Body of pancreas (tissue), 4 donors: ENCODE measurements at regions not wholly inside any gene's neighbourhood (a gene's known extent, or its start where the extent isn't known, plus 50 kb on each side); places are given as distances from the start of the nearest gene placed in this dataset.

Experiments
- POLR2A ChIP-seq, 3 donors: fragments of 450-650 bp; IDR thresholded peaks; one replicate each; pipeline ENCODE4 v1.6.1; 2016; ENCODE audit warnings: antibody characterized with exemption in 3 of 3, mild to moderate bottlenecking in 2 of 3
- TF ChIP-seq, protein P1 (sequence below), 7 experiments: fragments of 450-650 bp in 4 of 7; fragments of 200-600 bp in 3 of 7; sonication (generic) in 3 of 7; IDR thresholded peaks; one replicate each; pipeline ENCODE4 v1.5.1; 2016 to 2019; ENCODE audit warnings: antibody characterized with exemption in 7 of 7

DNA sequence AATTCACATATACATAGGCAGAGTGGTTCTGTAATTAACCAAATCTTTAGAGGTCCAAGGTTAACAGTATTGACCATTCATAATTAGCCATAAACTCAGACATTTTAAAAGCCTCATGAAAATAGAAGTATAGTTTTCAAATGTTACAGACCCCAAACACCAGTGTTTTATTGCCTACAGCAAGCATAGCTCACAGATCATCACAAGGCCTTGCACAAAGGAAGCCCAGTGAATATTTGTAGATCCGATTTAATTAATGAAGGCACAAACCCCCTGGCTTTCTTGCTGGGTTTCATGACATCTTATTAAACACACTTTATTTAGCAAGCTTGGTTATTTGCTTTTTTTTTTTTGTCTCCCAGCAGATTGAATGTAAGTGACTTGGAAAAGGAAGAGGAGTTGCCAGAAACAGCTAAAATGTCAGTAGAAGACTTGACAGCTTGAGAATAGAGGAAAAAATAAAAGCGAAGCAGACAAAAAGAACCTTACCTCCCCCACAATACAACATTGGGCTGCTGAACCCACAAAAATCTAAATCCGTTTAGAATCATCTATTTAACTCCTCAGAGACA, 283.9 kb upstream of the TNC start:
- TF ChIP-seq, protein P1, sequence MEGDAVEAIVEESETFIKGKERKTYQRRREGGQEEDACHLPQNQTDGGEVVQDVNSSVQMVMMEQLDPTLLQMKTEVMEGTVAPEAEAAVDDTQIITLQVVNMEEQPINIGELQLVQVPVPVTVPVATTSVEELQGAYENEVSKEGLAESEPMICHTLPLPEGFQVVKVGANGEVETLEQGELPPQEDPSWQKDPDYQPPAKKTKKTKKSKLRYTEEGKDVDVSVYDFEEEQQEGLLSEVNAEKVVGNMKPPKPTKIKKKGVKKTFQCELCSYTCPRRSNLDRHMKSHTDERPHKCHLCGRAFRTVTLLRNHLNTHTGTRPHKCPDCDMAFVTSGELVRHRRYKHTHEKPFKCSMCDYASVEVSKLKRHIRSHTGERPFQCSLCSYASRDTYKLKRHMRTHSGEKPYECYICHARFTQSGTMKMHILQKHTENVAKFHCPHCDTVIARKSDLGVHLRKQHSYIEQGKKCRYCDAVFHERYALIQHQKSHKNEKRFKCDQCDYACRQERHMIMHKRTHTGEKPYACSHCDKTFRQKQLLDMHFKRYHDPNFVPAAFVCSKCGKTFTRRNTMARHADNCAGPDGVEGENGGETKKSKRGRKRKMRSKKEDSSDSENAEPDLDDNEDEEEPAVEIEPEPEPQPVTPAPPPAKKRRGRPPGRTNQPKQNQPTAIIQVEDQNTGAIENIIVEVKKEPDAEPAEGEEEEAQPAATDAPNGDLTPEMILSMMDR (IDR thresholded peaks at IDR 0.05): no peak
- TF ChIP-seq POLR2A (IDR thresholded peaks at IDR 0.05): no peak
